HepG2 (cell line): ENCODE measurements at regions not wholly inside any gene's neighbourhood (a gene's known extent, or its start where the extent isn't known, plus 50 kb on each side); places are given as distances from the start of the nearest gene placed in this dataset.

Experiments used
- GTF3A ChIP-seq: sonication (generic); formaldehyde crosslinking; conservative IDR thresholded peaks from 2 replicates; pipeline ENCODE4 v1.4.0; 2020; ENCODE audit warnings: mild to moderate bottlenecking, missing genetic modification reagents
- GZF1 ChIP-seq: sonication (generic); formaldehyde crosslinking; IDR thresholded peaks from 2 replicates; pipeline ENCODE4 v1.5.1; 2020; ENCODE audit warnings: mild to moderate bottlenecking, missing genetic modification reagents
- HDAC6 ChIP-seq: fragments of 200-600 bp; sonication (generic); IDR thresholded peaks from 2 replicates; pipeline ENCODE4 v1.7.0; 2017; ENCODE audit warnings: mild to moderate bottlenecking, antibody characterized with exemption, low read length, low read depth
- HNRNPK ChIP-seq: fragments of 200-400 bp; formaldehyde crosslinking; IDR thresholded peaks from 2 replicates; pipeline ENCODE4 v1.6.1; 2018; ENCODE audit warnings: low read length, low read depth, moderate library complexity, mild to moderate bottlenecking; ENCODE audit not compliant: poor library complexity, severe bottlenecking
- HNRNPUL1 ChIP-seq: fragments of 200-400 bp; formaldehyde crosslinking; IDR thresholded peaks from 2 replicates; pipeline ENCODE4 v1.6.1; 2017; ENCODE audit warnings: low read depth, mild to moderate bottlenecking, low read length, moderate library complexity
- IRX3 ChIP-seq: sonication (generic); formaldehyde crosslinking; IDR thresholded peaks from 2 replicates; pipeline ENCODE4 v1.8.1; 2023; ENCODE audit warnings: mild to moderate bottlenecking, low read depth, missing genetic modification reagents, borderline replicate concordance
- KLF15 ChIP-seq: sonication (generic); formaldehyde crosslinking; IDR thresholded peaks from 2 replicates; pipeline ENCODE4 v1.8.1; 2023; ENCODE audit warnings: borderline replicate concordance, mild to moderate bottlenecking, inconsistent platforms, missing genetic modification reagents, mixed read lengths
- KMT2B ChIP-seq: IDR thresholded peaks from 2 replicates; pipeline ENCODE4 v1.6.1; 2016; ENCODE audit warnings: missing genetic modification reagents, missing compliant biosample characterization
- MBNL3 ChIP-seq: fragments of 250-450 bp; sonication (Bioruptor Pico); conservative IDR thresholded peaks from 2 replicates; pipeline ENCODE4 v1.8.0; 2022; ENCODE audit warnings: mild to moderate bottlenecking, inconsistent platforms
- MZF1 ChIP-seq: sonication (generic); formaldehyde crosslinking; IDR thresholded peaks from 2 replicates; pipeline ENCODE4 v1.8.1; 2023; ENCODE audit warnings: mild to moderate bottlenecking, missing genetic modification reagents, borderline replicate concordance
- NCOA5 ChIP-seq: sonication (generic); formaldehyde crosslinking; IDR thresholded peaks from 2 replicates; pipeline ENCODE4 v1.4.0; 2020; ENCODE audit warnings: missing genetic modification reagents
- NFRKB ChIP-seq: fragments of 450-650 bp; IDR thresholded peaks from 2 replicates; pipeline ENCODE4 v1.6.1; 2017
- POLR2AphosphoS2 ChIP-seq: IDR thresholded peaks from 2 replicates; pipeline ENCODE4 v1.6.1; 2011; ENCODE audit warnings: low read depth, low read length, improper control_type of control experiment
- PTBP1 ChIP-seq: fragments of 200-400 bp; formaldehyde crosslinking; IDR thresholded peaks from 2 replicates; pipeline ENCODE4 v1.6.1; 2018; ENCODE audit warnings: low read length, low read depth; ENCODE audit not compliant: poor library complexity, severe bottlenecking
- REPIN1 ChIP-seq: sonication (generic); formaldehyde crosslinking; IDR thresholded peaks from 2 replicates; pipeline ENCODE4 v1.8.0; 2022; ENCODE audit warnings: missing genetic modification reagents, low read depth, mild to moderate bottlenecking, borderline replicate concordance
- SIN3A ChIP-seq: IDR thresholded peaks from 2 replicates; pipeline ENCODE4 v1.6.1; 2011; ENCODE audit warnings: low read depth, mild to moderate bottlenecking, control low read depth, low read length, borderline replicate concordance
- THYN1 ChIP-seq: sonication (generic); formaldehyde crosslinking; IDR thresholded peaks from 2 replicates; pipeline ENCODE4 v1.8.1; 2023; ENCODE audit warnings: low read depth, mild to moderate bottlenecking, moderate library complexity, missing genetic modification reagents, borderline replicate concordance
- ZBTB7A ChIP-seq: sonication (generic); formaldehyde crosslinking; IDR thresholded peaks from 2 replicates; pipeline ENCODE4 v1.8.0; 2022; ENCODE audit warnings: mild to moderate bottlenecking, missing genetic modification reagents
- ZFP36 ChIP-seq: fragments of 150-350 bp; IDR thresholded peaks from 2 replicates; pipeline ENCODE4 v1.6.1; 2018; ENCODE audit warnings: borderline replicate concordance, low read length, low read depth; ENCODE audit not compliant: partially characterized antibody
- ZFP82 ChIP-seq: sonication (generic); formaldehyde crosslinking; IDR thresholded peaks from 2 replicates; pipeline ENCODE4 v1.5.1; 2020; ENCODE audit warnings: mild to moderate bottlenecking, missing genetic modification reagents, borderline replicate concordance
- ZNF205 ChIP-seq: IDR thresholded peaks from 2 replicates; pipeline ENCODE4 v1.6.1; 2018; ENCODE audit warnings: missing biosample characterization, missing genetic modification reagents
- ZNF234 ChIP-seq: sonication (generic); formaldehyde crosslinking; conservative IDR thresholded peaks from 2 replicates; pipeline ENCODE4 v1.5.1; 2020; ENCODE audit warnings: mild to moderate bottlenecking, missing genetic modification reagents
- ZNF329 ChIP-seq: sonication (generic); formaldehyde crosslinking; IDR thresholded peaks from 2 replicates; pipeline ENCODE4 v1.9.0; 2021; ENCODE audit warnings: low read depth, mild to moderate bottlenecking, missing genetic modification reagents
- ZNF33B ChIP-seq: sonication (generic); formaldehyde crosslinking; IDR thresholded peaks from 2 replicates; pipeline ENCODE4 v1.5.1; 2020; ENCODE audit warnings: mild to moderate bottlenecking, missing genetic modification reagents
- ZNF510 ChIP-seq: sonication (generic); formaldehyde crosslinking; IDR thresholded peaks from 2 replicates; pipeline ENCODE4 v1.4.0; 2020; ENCODE audit warnings: low read depth, mild to moderate bottlenecking, missing genetic modification reagents
- ZNF776 ChIP-seq: sonication (generic); formaldehyde crosslinking; IDR thresholded peaks from 2 replicates; pipeline ENCODE4 v1.4.0; 2020; ENCODE audit warnings: mild to moderate bottlenecking, missing genetic modification reagents
- TF ChIP-seq, protein P1 (sequence below): fragments of 450-650 bp; IDR thresholded peaks from 2 replicates; pipeline ENCODE4 v1.6.1; 2017; ENCODE audit warnings: mild to moderate bottlenecking
- TF ChIP-seq, protein P2 (sequence below): sonication (generic); formaldehyde crosslinking; IDR thresholded peaks from 2 replicates; pipeline ENCODE4 v1.5.0; 2020; ENCODE audit warnings: missing genetic modification reagents
- TF ChIP-seq, protein P3 (sequence below): IDR thresholded peaks from 2 replicates; pipeline ENCODE4 v1.6.1; 2016; ENCODE audit warnings: missing genetic modification reagents, missing compliant biosample characterization

DNA sequence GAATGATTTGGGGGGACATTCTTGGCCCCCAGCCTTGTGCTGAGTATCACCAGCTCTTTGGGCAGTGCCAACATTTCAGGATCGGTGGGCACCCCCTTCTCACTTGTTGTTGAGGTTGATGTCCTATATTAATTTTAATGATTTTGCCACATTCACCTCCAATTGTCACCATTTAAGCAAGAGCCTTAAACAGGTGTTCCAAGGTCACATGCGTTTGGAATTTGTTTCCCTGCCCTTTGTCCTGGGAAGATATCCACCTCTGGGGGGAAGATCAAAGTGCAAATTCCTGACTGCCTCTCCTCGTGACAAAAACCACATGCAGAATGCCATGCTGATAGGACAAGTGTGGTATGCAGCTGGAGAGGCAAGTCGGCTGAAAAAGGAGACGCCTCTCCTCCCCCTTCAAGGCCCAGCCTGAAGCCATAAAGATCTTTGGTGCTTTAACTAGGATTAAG lies 72.5 kb upstream of the ID2 start (continued):
- TF ChIP-seq SIN3A: 0 out of 2 replicates have a peak, but pooled peaks have one; percentile 65
- no peak for TF ChIP-seq KLF15
- TF ChIP-seq HNRNPK: no peak
- TF ChIP-seq, protein P1, sequence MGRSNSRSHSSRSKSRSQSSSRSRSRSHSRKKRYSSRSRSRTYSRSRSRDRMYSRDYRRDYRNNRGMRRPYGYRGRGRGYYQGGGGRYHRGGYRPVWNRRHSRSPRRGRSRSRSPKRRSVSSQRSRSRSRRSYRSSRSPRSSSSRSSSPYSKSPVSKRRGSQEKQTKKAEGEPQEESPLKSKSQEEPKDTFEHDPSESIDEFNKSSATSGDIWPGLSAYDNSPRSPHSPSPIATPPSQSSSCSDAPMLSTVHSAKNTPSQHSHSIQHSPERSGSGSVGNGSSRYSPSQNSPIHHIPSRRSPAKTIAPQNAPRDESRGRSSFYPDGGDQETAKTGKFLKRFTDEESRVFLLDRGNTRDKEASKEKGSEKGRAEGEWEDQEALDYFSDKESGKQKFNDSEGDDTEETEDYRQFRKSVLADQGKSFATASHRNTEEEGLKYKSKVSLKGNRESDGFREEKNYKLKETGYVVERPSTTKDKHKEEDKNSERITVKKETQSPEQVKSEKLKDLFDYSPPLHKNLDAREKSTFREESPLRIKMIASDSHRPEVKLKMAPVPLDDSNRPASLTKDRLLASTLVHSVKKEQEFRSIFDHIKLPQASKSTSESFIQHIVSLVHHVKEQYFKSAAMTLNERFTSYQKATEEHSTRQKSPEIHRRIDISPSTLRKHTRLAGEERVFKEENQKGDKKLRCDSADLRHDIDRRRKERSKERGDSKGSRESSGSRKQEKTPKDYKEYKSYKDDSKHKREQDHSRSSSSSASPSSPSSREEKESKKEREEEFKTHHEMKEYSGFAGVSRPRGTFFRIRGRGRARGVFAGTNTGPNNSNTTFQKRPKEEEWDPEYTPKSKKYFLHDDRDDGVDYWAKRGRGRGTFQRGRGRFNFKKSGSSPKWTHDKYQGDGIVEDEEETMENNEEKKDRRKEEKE: no peak
- TF ChIP-seq HNRNPUL1: no peak
- TF ChIP-seq, protein P2, sequence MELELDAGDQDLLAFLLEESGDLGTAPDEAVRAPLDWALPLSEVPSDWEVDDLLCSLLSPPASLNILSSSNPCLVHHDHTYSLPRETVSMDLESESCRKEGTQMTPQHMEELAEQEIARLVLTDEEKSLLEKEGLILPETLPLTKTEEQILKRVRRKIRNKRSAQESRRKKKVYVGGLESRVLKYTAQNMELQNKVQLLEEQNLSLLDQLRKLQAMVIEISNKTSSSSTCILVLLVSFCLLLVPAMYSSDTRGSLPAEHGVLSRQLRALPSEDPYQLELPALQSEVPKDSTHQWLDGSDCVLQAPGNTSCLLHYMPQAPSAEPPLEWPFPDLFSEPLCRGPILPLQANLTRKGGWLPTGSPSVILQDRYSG (CRISPR knock-in tag): no peak; the same call in 1 of the 2 replicates
- no peak for TF ChIP-seq MBNL3 (CRISPR knock-in tag)
- no peak for TF ChIP-seq GTF3A (CRISPR knock-in tag)
- peak; percentile 90; the same call in 1 of the 2 replicates for TF ChIP-seq ZNF510 (CRISPR knock-in tag)
- TF ChIP-seq IRX3: 0 out of 2 replicates have a peak, but pooled peaks have one; percentile 17
- no peak for TF ChIP-seq NFRKB
- TF ChIP-seq NCOA5 (CRISPR knock-in tag): no peak
- TF ChIP-seq ZFP82: no peak
- TF ChIP-seq HDAC6: no peak
- TF ChIP-seq GZF1 (CRISPR knock-in tag): peak; percentile 81
- no peak for TF ChIP-seq PTBP1
- TF ChIP-seq ZNF776: no peak
- no peak for TF ChIP-seq MZF1 (CRISPR knock-in tag)
- no peak for TF ChIP-seq ZNF234 (CRISPR knock-in tag)
- TF ChIP-seq ZFP36: no peak
- TF ChIP-seq ZNF205 (CRISPR knock-in tag): peak; percentile 91
- TF ChIP-seq ZNF329 (CRISPR knock-in tag): no peak
- TF ChIP-seq THYN1 (CRISPR knock-in tag): no peak
- no peak for TF ChIP-seq POLR2AphosphoS2
- TF ChIP-seq ZBTB7A (CRISPR knock-in tag): peak; percentile 53; the same call in 1 of the 2 replicates
- TF ChIP-seq KMT2B (CRISPR knock-in tag): 0 out of 2 replicates have a peak, but pooled peaks have one; percentile 54
- TF ChIP-seq REPIN1 (CRISPR knock-in tag): peak; percentile 68; the same call in 1 of the 2 replicates
- peak; percentile 69; the same call in 1 of the 2 replicates for TF ChIP-seq ZNF33B (CRISPR knock-in tag)
- TF ChIP-seq, protein P3, sequence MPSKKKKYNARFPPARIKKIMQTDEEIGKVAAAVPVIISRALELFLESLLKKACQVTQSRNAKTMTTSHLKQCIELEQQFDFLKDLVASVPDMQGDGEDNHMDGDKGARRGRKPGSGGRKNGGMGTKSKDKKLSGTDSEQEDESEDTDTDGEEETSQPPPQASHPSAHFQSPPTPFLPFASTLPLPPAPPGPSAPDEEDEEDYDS (CRISPR knock-in tag): peak; percentile 64
